Stimulated activated CD8-positive, alpha-beta memory T cell treated with anti-CD3 and anti-CD28 coated beads, Interleukin-15, amount 100 ng/mL, for 24 hours (primary cell): ENCODE measurements at regions not wholly inside any gene's neighbourhood (a gene's known extent, or its start where the extent isn't known, plus 50 kb on each side); places are given as distances from the start of the nearest gene placed in this dataset.
"Not testable (repeated sequence)": the region's sequence is repeated elsewhere in the genome, so short reads cannot be mapped to it uniquely, and the experiment has no call there.

Source experiments
- DNase-seq: peaks from one replicate; pipeline ENCODE4 v3.0.0-alpha.2; 2020; ENCODE audit warnings: low read depth

GRCh38 chr10:30560326-30560725 lies 69.2 kb downstream of the LYZL2 start:
- DNase-seq: no peak

- DNase-seq: no peak
Observed at GRCh38 chr10:30559180-30559579, 70.4 kb downstream of the LYZL2 start.

- DNase-seq: no peak
Observed at GRCh38 chr10:30558411-30558810, 71.1 kb downstream of the LYZL2 start.

GRCh38 chr10:30557884-30558283 lies 71.7 kb downstream of the LYZL2 start:
- no peak for DNase-seq

GRCh38 chr10:30556189-30556588 lies 73.4 kb downstream of the LYZL2 start:
- DNase-seq: no peak

GRCh38 chr10:30555465-30555864 lies 74.1 kb downstream of the LYZL2 start:
- no peak for DNase-seq

- DNase-seq: no peak
Observed at GRCh38 chr10:30554440-30554825, 75.1 kb downstream of the LYZL2 start.

GRCh38 chr10:30553626-30554439 lies 75.7 kb downstream of the LYZL2 start:
- DNase-seq: no peak

- DNase-seq: no peak
Observed at GRCh38 chr10:30553018-30553625, 76.4 kb downstream of the LYZL2 start.

GRCh38 chr10:30550967-30551815 lies 78.4 kb downstream of the LYZL2 start:
- DNase-seq: no peak

- not testable (repeated sequence) for DNase-seq
Observed at GRCh38 chr10:30549134-30549687, 80.3 kb downstream of the LYZL2 start.

GRCh38 chr10:30546511-30546910 lies 83.0 kb downstream of the LYZL2 start:
- DNase-seq: no peak

GRCh38 chr10:30542895-30543288 lies 86.7 kb downstream of the LYZL2 start:
- DNase-seq: no peak

- no peak for DNase-seq
Observed at GRCh38 chr10:30542001-30542894, 87.3 kb downstream of the LYZL2 start.

GRCh38 chr10:30540276-30540675 lies 89.3 kb downstream of the LYZL2 start:
- DNase-seq: no peak

- no peak for DNase-seq
Observed at GRCh38 chr10:30538086-30538485, 91.5 kb downstream of the LYZL2 start.

- DNase-seq: no peak
Observed at GRCh38 chr10:30537586-30537985, 92.0 kb downstream of the LYZL2 start.

- not testable (repeated sequence) for DNase-seq
Observed at GRCh38 chr10:30537158-30537557, 92.4 kb downstream of the LYZL2 start.

- DNase-seq: no peak
Observed at GRCh38 chr10:30536578-30536977, 93.0 kb downstream of the LYZL2 start.

- DNase-seq: no peak
Observed at GRCh38 chr10:30535677-30536076, 93.9 kb downstream of the LYZL2 start.

- peak; percentile 23 for DNase-seq
Observed at GRCh38 chr10:30534465-30535144, 94.9 kb downstream of the LYZL2 start.
